Spleen (tissue), 11 donors: ENCODE measurements at regions not wholly inside any gene's neighbourhood (a gene's known extent, or its start where the extent isn't known, plus 50 kb on each side); places are given as distances from the start of the nearest gene placed in this dataset.

Experiments
- DNase-seq: peaks from one replicate; pipeline ENCODE4 v3.0.0-alpha.2; 2020
- H3K27ac ChIP-seq, 8 donors: fragments of 200-600 bp; sonication (generic) in 7 of 8; 1 replicate in 4 of 8; 2 replicates in 4 of 8; pipeline versions ENCODE4 v1.5.0 to v1.8.0; 2016 to 2021; ENCODE audit warnings: inconsistent platforms in 4 of 8, mild to moderate bottlenecking in 4 of 8, moderate library complexity in 1 of 8
- H3K27me3 ChIP-seq, 7 donors: fragments of 200-600 bp; sonication (generic) in 6 of 7; replicated peaks in 1 of 7; 1 replicate in 4 of 7; 2 replicates in 3 of 7; pipeline versions ENCODE4 v1.5.0 to v1.8.0; 2016 to 2021; ENCODE audit warnings: inconsistent platforms in 3 of 7, mild to moderate bottlenecking in 1 of 7
- H3K36me3 ChIP-seq, 6 donors: fragments of 200-600 bp; sonication (generic) in 5 of 6; 1 replicate in 4 of 6; 2 replicates in 2 of 6; pipeline versions ENCODE4 v1.5.0 to v1.8.0; 2016 to 2021; ENCODE audit warnings: inconsistent platforms in 2 of 6
- H3K4me1 ChIP-seq, 6 donors: fragments of 200-600 bp; sonication (generic) in 5 of 6; 1 replicate in 3 of 6; 2 replicates in 3 of 6; pipeline versions ENCODE4 v1.5.0 to v1.8.0; 2016 to 2021; ENCODE audit warnings: inconsistent platforms in 3 of 6
- H3K4me3 ChIP-seq, 8 donors: fragments of 200-600 bp; sonication (generic) in 7 of 8; 1 replicate in 4 of 8; 2 replicates in 4 of 8; pipeline versions ENCODE4 v1.5.0 to v1.8.0; 2016 to 2021; ENCODE audit warnings: inconsistent platforms in 4 of 8, mild to moderate bottlenecking in 4 of 8, moderate library complexity in 2 of 8
- H3K9me3 ChIP-seq, 8 donors: fragments of 200-600 bp; sonication (generic) in 7 of 8; 1 replicate in 4 of 8; 2 replicates in 4 of 8; pipeline versions ENCODE4 v1.5.0 to v1.8.0; 2016 to 2021; ENCODE audit warnings: inconsistent platforms in 4 of 8
- POLR2A ChIP-seq, 3 donors: fragments of 450-650 bp; IDR thresholded peaks; one replicate each; pipeline ENCODE4 v1.5.1; 2017; ENCODE audit warnings: antibody characterized with exemption in 3 of 3, mild to moderate bottlenecking in 1 of 3
- POLR2AphosphoS5 ChIP-seq, 3 donors: sonication (generic); formaldehyde crosslinking; IDR thresholded peaks; one replicate each; pipeline ENCODE4 v1.5.1; 2017; ENCODE audit warnings: antibody characterized with exemption in 3 of 3
- WGBS, 5 donors: extraction: QIAGEN DNeasy Blood & Tissue Kit in 3 of 5; methylation state at CpG; one replicate each; pipeline versions ENCODE4 v1.1.5 to v1.1.7; 2013 to 2018; 5-methylcytosine and 5-hydroxymethylcytosine counted together
- intact Hi-C: fragments of 100-400 bp; cut with DNase I; formaldehyde crosslinking; loops from one replicate; pipeline ENCODE4 v1.15.0; 2023; ENCODE audit warnings: low total_unique reads
- TF ChIP-seq, protein P1 (sequence below), 11 experiments: fragments of 200-600 bp in 7 of 11; fragments of 450-650 bp in 4 of 11; sonication (generic) in 4 of 11; IDR thresholded peaks in 8 of 11; conservative IDR thresholded peaks in 3 of 11; 1 replicate in 7 of 11; 2 replicates in 4 of 11; pipeline versions ENCODE4 v1.4.0 to v1.8.0; 2016 to 2021; ENCODE audit warnings: antibody characterized with exemption in 11 of 11, inconsistent platforms in 4 of 11, mild to moderate bottlenecking in 1 of 11
- donor health status: healthy with polysubstance abuse.
- donor health status: DM: no; HTN: no; CAD: no; lungs with moderate emphysema.
- donor health status: DM: no; HTN: no; CAD: no.
- donor health status: Bipolar disorder and iron deficiency.
- donor health status: healthy.
- donor health status: DM: no; HTN: no; CAD: no.
- donor health status: DM: yes; HTN: yes; CAD: no.

DNA sequence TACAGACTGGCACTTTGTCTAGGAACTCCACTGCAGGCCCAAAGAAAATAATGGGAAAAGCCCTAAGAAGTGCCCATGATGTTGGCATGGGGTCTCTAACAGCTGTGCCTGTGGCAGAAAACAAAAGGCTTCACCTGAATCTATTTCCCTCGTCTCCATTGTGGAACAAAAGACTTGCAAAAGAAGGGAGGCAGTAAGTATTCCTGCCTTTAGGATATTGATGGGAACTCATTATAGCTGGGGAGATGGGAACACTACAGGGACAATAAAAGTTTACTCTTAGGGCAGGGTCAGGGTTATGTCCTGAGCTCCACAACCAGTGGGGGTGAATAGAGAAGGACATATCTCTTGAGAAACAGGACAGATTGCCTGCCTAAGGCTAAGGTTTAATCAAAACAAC lies 930.6 kb upstream of the EPHA6 start:
- intact Hi-C loops: no loop called here
- no peak overlapping the region for H3K27ac ChIP-seq
- H3K4me3 ChIP-seq: no peak overlapping the region
- peaks cover 0 to 11% (median 0%) of the 10 kb centered on the region in 8 donors for H3K9me3 ChIP-seq
- TF ChIP-seq POLR2A (IDR thresholded peaks at IDR 0.05): no peak
- TF ChIP-seq, protein P1, sequence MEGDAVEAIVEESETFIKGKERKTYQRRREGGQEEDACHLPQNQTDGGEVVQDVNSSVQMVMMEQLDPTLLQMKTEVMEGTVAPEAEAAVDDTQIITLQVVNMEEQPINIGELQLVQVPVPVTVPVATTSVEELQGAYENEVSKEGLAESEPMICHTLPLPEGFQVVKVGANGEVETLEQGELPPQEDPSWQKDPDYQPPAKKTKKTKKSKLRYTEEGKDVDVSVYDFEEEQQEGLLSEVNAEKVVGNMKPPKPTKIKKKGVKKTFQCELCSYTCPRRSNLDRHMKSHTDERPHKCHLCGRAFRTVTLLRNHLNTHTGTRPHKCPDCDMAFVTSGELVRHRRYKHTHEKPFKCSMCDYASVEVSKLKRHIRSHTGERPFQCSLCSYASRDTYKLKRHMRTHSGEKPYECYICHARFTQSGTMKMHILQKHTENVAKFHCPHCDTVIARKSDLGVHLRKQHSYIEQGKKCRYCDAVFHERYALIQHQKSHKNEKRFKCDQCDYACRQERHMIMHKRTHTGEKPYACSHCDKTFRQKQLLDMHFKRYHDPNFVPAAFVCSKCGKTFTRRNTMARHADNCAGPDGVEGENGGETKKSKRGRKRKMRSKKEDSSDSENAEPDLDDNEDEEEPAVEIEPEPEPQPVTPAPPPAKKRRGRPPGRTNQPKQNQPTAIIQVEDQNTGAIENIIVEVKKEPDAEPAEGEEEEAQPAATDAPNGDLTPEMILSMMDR (IDR thresholded peaks at IDR 0.05 in 8 of 11, conservative IDR thresholded peaks at IDR 0.05 in 3 of 11): no peak
- no peak for TF ChIP-seq POLR2AphosphoS5 (IDR thresholded peaks at IDR 0.05)
- no peak for DNase-seq
- 62 to 79% (median 71%) methylated on average over 1 of the region's 1 CpG for WGBS, 5 donors
- no peaks in the 10 kb centered on the region for H3K36me3 ChIP-seq
- H3K4me1 ChIP-seq: no peaks in the 10 kb centered on the region
- H3K27me3 ChIP-seq: no peaks in the 10 kb centered on the region

DNA sequence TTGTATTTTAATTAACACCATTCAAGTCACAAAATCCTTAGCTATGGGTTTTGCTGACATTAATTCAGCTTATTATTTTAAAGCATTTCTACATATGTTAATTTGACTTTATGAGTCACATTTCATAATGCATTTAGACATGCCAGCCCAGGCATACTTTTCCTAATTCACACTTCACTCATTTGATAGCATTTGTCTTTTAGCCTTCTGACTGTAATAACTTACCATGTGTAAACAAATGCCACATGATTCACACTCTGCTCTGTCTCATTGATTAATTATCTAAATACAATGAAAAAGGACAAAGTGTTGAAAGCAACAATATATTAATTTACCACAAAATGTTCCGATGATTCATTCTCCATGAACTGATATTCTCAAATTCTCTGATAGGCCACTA lies 927.8 kb upstream of the EPHA6 start:
- DNase-seq: no peak
- H3K27me3 ChIP-seq: no peaks in the 10 kb centered on the region
- intact Hi-C loops: no loop called here
- no peaks in the 10 kb centered on the region for H3K4me1 ChIP-seq
- H3K36me3 ChIP-seq: no peaks in the 10 kb centered on the region
- H3K4me3 ChIP-seq: no peak overlapping the region
- no peak overlapping the region for H3K27ac ChIP-seq
- H3K9me3 ChIP-seq: peaks cover 0 to 13% (median 1%) of the 10 kb centered on the region in 8 donors
- no peak for TF ChIP-seq POLR2A (IDR thresholded peaks at IDR 0.05)
- TF ChIP-seq POLR2AphosphoS5 (IDR thresholded peaks at IDR 0.05): no peak
- TF ChIP-seq, protein P1 (IDR thresholded peaks at IDR 0.05 in 8 of 11, conservative IDR thresholded peaks at IDR 0.05 in 3 of 11): no peak
- WGBS, 5 donors: 85 to 97% (median 94%) methylated on average over 1 of the region's 1 CpG

DNA sequence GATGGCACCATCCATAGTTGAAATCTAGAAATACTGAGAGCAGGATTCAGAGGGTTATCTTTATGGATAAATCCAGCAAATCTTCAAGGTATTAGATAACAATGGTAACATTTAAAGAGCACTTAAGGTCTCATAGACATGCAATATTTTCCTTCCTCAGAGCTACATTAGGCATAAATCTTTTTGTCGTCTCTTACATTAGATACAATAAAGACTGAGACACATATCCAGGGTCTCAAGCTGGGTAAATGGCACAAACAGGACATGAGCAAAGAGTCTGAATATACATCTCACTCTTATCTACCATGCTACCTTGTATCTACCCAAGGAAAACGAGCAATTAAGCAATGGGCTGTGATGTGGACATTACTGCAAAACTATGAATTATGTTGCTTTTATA lies 927.3 kb upstream of the EPHA6 start:
- TF ChIP-seq POLR2AphosphoS5 (IDR thresholded peaks at IDR 0.05): no peak
- TF ChIP-seq, protein P1 (IDR thresholded peaks at IDR 0.05 in 8 of 11, conservative IDR thresholded peaks at IDR 0.05 in 3 of 11): no peak
- no peak for TF ChIP-seq POLR2A (IDR thresholded peaks at IDR 0.05)
- no peaks in the 10 kb centered on the region for H3K36me3 ChIP-seq
- no peak overlapping the region for H3K4me3 ChIP-seq
- H3K27me3 ChIP-seq: no peaks in the 10 kb centered on the region
- H3K4me1 ChIP-seq: no peaks in the 10 kb centered on the region
- DNase-seq: no peak
- H3K9me3 ChIP-seq: peaks cover 0 to 13% (median 4%) of the 10 kb centered on the region in 8 donors
- 68 to 81% (median 72%) methylated on average over 2 of the region's 2 CpGs for WGBS, 5 donors
- intact Hi-C loops: no loop called here
- H3K27ac ChIP-seq: no peak overlapping the region

DNA sequence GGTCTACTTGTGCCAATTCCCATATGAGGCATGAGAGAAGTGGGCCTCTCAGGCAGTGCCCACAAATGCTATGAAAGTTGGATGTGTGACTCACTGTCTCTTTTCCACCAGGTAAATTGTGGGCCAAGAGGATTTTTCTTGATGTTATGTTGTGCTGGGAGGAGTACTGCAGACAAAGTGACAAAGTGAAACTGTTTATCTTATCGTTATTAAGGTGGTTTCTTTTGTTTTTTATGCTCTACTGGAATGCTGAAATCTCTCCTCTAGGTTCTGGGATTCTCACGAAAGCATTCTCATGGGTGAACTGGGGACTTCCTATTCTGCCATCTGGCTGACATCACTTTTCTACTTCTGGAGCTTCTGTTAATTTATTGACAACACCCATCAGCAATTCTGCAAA lies 919.6 kb upstream of the EPHA6 start:
- intact Hi-C loops: no loop called here
- Histone ChIP-seq H3K27ac (no peak overlapping the region), H3K27me3 (no peaks in the 10 kb centered on the region), H3K4me1 (no peaks in the 10 kb centered on the region), H3K9me3 (peaks cover 0 to 28% (median 18%) of the 10 kb centered on the region in 8 donors), H3K4me3 (no peak overlapping the region), H3K36me3 (no peaks in the 10 kb centered on the region)
- 58 to 79% (median 67%) methylated on average over 2 of the region's 2 CpGs for WGBS, 5 donors
- DNase-seq: no peak
- TF ChIP-seq POLR2AphosphoS5 (IDR thresholded peaks at IDR 0.05) (no peak), POLR2A (IDR thresholded peaks at IDR 0.05) (no peak)
- TF ChIP-seq, protein P1 (IDR thresholded peaks at IDR 0.05 in 8 of 11, conservative IDR thresholded peaks at IDR 0.05 in 3 of 11): no peak
